Stimulated activated naive CD8-positive, alpha-beta T cell treated with anti-CD3 and anti-CD28 coated beads, Interleukin-15, Interleukin-2, amounts not matched to agents 100 ng/mL and 50 ng/mL, for 24 hours (primary cell): ENCODE measurements at regions not wholly inside any gene's neighbourhood (a gene's known extent, or its start where the extent isn't known, plus 50 kb on each side); places are given as distances from the start of the nearest gene placed in this dataset.

Experiments
- H3K27ac Mint-ChIP-seq: one replicate; pipeline ENCODE4 v1.8.0; 2021; ENCODE audit warnings: mild to moderate bottlenecking, mixed read lengths
- H3K27me3 Mint-ChIP-seq: one replicate; pipeline ENCODE4 v1.8.0; 2021; ENCODE audit warnings: mixed read lengths
- H3K36me3 Mint-ChIP-seq: one replicate; pipeline ENCODE4 v1.8.0; 2021; ENCODE audit warnings: low read depth, mixed read lengths
- H3K4me1 Mint-ChIP-seq: one replicate; pipeline ENCODE4 v1.8.0; 2021; ENCODE audit warnings: low read depth, mixed read lengths
- H3K4me3 Mint-ChIP-seq: one replicate; pipeline ENCODE4 v1.8.0; 2021; ENCODE audit warnings: mild to moderate bottlenecking, mixed read lengths
- H3K9me3 Mint-ChIP-seq: one replicate; pipeline ENCODE4 v1.8.0; 2021; ENCODE audit warnings: mixed read lengths

DNA sequence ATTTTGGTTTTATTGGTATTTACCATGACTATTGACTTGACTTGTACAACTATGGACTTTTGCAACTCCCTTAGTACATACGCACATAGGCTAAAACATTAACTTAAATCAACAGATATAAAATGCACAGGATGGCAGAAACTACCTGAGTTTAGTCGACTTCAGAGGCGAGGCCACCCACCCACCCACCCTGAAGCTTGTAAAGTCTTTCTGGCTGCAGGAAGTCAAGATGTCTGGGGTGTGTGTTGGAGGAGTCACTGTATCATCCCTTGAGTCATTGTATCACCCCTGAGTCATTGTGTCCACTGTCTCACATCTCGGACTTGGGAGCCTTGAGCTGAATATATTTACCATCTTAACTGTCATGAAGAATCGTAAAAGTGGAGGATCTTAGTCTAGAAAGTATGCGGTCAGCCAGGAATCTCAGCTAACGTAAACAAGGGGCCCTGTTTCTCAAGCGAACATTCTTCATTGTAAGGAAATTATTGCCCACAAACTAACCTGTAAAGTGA is 140.0 kb upstream of the ST6GAL2 start:
- H3K36me3 Mint-ChIP-seq = no peaks in the 10 kb centered on the region
- H3K9me3 Mint-ChIP-seq = peaks cover 11% of the 10 kb centered on the region
- no peak overlapping the region for H3K4me3 Mint-ChIP-seq
- H3K27me3 Mint-ChIP-seq = no peaks in the 10 kb centered on the region
- H3K4me1 Mint-ChIP-seq = no peaks in the 10 kb centered on the region
- no peak overlapping the region for H3K27ac Mint-ChIP-seq

DNA sequence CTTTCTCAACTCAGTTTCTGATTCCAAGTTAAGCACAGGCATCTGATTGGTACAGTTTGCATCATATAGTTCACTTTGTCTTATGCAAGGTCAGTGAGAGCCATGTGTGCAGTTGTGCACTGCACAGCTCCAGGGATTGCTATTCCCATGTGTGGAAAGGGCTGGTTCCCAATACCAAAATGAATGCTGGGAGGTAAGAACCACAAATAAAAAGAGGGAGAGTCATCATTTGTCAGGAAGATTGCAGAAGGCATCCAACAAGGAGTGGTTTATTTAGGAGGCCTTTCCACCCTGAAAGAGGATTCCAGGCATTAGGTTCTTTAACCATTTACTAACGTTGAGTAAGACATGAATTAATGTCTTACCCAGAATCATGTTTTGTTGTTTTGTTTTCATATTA is 141.2 kb upstream of the ST6GAL2 start:
- Mint-ChIP-seq H3K27me3 (no peaks in the 10 kb centered on the region), H3K36me3 (no peaks in the 10 kb centered on the region), H3K27ac (no peak overlapping the region), H3K9me3 (peaks cover 11% of the 10 kb centered on the region), H3K4me3 (no peak overlapping the region), H3K4me1 (no peaks in the 10 kb centered on the region)

DNA sequence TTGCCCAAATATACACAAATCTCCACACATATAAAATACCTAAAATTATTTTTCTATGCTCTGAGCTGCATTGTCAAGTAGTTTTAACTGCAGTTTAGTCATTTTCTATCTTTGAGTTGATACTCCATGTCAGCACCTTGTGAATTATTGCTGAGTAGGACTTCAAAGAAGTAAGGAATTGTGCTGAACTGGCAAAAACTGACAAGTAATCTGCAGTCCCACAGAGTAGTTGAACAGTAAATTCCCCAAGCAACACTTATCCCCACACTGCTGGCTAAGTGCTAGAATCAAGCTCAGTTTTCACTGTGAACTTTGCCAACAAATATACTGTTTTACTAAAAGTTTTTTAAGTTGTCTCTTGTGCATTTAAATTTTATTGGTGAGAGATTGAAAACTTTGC is 141.8 kb upstream of the ST6GAL2 start:
- Mint-ChIP-seq H3K36me3 (no peaks in the 10 kb centered on the region), H3K4me3 (no peak overlapping the region)

DNA sequence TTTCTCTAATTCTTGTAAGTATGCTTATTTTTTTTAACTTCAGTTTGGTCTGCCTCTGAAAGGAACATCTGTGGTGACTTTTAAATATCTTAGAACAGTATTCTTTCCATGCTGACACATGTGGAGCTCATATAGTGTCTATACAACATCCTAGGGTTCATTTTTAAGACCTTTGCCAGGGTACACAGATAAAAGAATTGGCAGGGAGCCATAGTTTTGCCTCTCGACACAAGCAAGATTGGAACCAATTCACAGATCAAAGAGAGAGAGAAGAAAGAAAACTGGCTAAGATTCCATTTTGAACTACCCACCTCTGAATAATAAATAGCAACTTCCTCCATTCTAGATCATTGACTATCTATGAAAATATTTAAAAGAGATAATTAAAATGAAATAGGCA is 142.7 kb upstream of the ST6GAL2 start:
- Mint-ChIP-seq H3K9me3 (peaks cover 11% of the 10 kb centered on the region), H3K36me3 (no peaks in the 10 kb centered on the region), H3K27ac (no peak overlapping the region), H3K4me3 (no peak overlapping the region), H3K4me1 (no peaks in the 10 kb centered on the region), H3K27me3 (no peaks in the 10 kb centered on the region)

More for the DNA sequence above, 141.8 kb upstream of the ST6GAL2 start:
- H3K27ac Mint-ChIP-seq = no peak overlapping the region
- H3K4me1 Mint-ChIP-seq = no peaks in the 10 kb centered on the region
- no peaks in the 10 kb centered on the region for H3K27me3 Mint-ChIP-seq
- peaks cover 11% of the 10 kb centered on the region for H3K9me3 Mint-ChIP-seq

GRCh38 chr2:107036293-107036692 is 150.3 kb upstream of the ST6GAL2 start:
- H3K4me3 Mint-ChIP-seq = no peak overlapping the region
- no peaks in the 10 kb centered on the region for H3K36me3 Mint-ChIP-seq
- no peak overlapping the region for H3K27ac Mint-ChIP-seq
- H3K9me3 Mint-ChIP-seq = peaks cover 25% of the 10 kb centered on the region
- H3K4me1 Mint-ChIP-seq = no peaks in the 10 kb centered on the region
- H3K27me3 Mint-ChIP-seq = no peaks in the 10 kb centered on the region

DNA sequence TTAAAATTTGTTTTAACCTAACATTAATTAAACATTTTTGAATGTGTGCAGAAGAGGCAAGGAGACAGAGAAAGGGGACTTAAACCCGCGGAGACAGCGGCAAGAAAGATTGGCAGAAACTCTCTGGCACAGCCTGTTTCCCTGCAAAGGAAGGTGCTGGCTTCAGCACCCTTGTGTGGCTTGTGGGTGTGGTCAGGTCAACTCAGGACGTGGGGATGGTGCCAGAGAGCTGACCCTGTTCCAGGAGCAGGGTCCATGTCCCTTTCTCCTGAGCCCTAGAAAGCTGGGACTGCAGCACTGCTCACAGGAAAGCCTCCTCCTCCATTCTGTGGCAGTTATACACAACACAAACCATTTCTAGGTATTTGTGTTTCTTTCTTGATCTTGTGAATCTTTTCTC is 176.2 kb upstream of the ST6GAL2 start:
- no peak overlapping the region for H3K27ac Mint-ChIP-seq
- no peaks in the 10 kb centered on the region for H3K4me1 Mint-ChIP-seq
- no peak overlapping the region for H3K4me3 Mint-ChIP-seq
- no peaks in the 10 kb centered on the region for H3K36me3 Mint-ChIP-seq
- no peaks in the 10 kb centered on the region for H3K9me3 Mint-ChIP-seq
- no peaks in the 10 kb centered on the region for H3K27me3 Mint-ChIP-seq

- no peaks in the 10 kb centered on the region for H3K27me3 Mint-ChIP-seq
- no peaks in the 10 kb centered on the region for H3K36me3 Mint-ChIP-seq
- no peak overlapping the region for H3K27ac Mint-ChIP-seq
- H3K4me3 Mint-ChIP-seq = no peak overlapping the region
- no peaks in the 10 kb centered on the region for H3K9me3 Mint-ChIP-seq
- H3K4me1 Mint-ChIP-seq = no peaks in the 10 kb centered on the region
These were observed 176.7 kb upstream of the ST6GAL2 start for GRCh38 chr2:107062599-107063220.

- no peaks in the 10 kb centered on the region for H3K27me3 Mint-ChIP-seq
- H3K4me3 Mint-ChIP-seq = no peak overlapping the region
- no peaks in the 10 kb centered on the region for H3K36me3 Mint-ChIP-seq
- H3K27ac Mint-ChIP-seq = no peak overlapping the region
- no peaks in the 10 kb centered on the region for H3K9me3 Mint-ChIP-seq
- no peaks in the 10 kb centered on the region for H3K4me1 Mint-ChIP-seq
These were observed 177.3 kb upstream of the ST6GAL2 start for GRCh38 chr2:107063228-107063627.

GRCh38 chr2:107064750-107065149 is 178.8 kb upstream of the ST6GAL2 start:
- no peaks in the 10 kb centered on the region for H3K36me3 Mint-ChIP-seq
- H3K27ac Mint-ChIP-seq = no peak overlapping the region
- no peak overlapping the region for H3K4me3 Mint-ChIP-seq
- no peaks in the 10 kb centered on the region for H3K4me1 Mint-ChIP-seq
- no peaks in the 10 kb centered on the region for H3K27me3 Mint-ChIP-seq
- H3K9me3 Mint-ChIP-seq = no peaks in the 10 kb centered on the region

- H3K9me3 Mint-ChIP-seq = no peaks in the 10 kb centered on the region
- H3K27me3 Mint-ChIP-seq = no peaks in the 10 kb centered on the region
- no peak overlapping the region for H3K4me3 Mint-ChIP-seq
- H3K27ac Mint-ChIP-seq = no peak overlapping the region
- no peaks in the 10 kb centered on the region for H3K36me3 Mint-ChIP-seq
- no peaks in the 10 kb centered on the region for H3K4me1 Mint-ChIP-seq
These were observed 182.3 kb upstream of the ST6GAL2 start for GRCh38 chr2:107068069-107068916.

GRCh38 chr2:107069890-107070289 is 183.9 kb upstream of the ST6GAL2 start:
- Mint-ChIP-seq H3K4me3 (no peak overlapping the region), H3K9me3 (no peaks in the 10 kb centered on the region), H3K4me1 (no peaks in the 10 kb centered on the region), H3K27ac (no peak overlapping the region), H3K27me3 (no peaks in the 10 kb centered on the region), H3K36me3 (no peaks in the 10 kb centered on the region)

DNA sequence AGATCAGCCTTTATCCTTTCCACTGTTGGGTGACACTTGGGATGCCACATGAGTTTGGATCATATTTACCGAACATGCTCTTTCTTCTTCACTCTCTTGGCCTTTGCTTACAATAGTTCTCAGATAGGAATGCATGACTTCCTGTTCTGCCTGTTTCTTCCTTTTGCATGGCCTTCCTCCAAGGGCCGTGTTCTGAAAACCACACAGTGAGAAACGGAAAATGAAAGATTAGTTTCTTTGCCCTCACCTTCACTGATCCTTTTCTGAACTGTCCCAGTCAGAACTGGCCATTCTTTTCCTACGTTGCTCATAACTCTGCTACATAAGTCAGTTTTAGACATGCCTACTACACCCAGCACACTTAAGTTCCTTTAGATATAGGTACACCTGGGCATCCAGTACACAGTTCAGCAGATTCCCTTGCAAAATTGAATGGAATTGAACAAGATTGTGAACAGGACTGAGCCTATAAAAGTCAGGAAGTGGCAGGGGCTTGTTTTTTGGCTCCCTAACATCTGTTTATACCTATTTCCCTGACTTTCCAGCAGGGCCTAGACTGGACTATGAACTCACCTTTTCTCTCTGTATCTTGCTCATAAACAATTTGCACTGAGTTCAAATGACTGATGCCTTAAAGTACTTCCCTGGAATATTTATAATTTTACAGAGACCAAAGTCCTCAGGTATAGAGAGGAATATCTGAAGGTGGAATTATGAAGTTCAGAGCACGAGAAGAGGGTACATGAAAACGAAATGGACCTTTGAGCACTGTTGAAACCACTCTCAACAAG is 186.4 kb upstream of the ST6GAL2 start:
- no peak overlapping the region for H3K27ac Mint-ChIP-seq
- H3K4me3 Mint-ChIP-seq = no peak overlapping the region
- no peaks in the 10 kb centered on the region for H3K4me1 Mint-ChIP-seq
- H3K9me3 Mint-ChIP-seq = peaks cover 3% of the 10 kb centered on the region
- H3K36me3 Mint-ChIP-seq = no peaks in the 10 kb centered on the region
- no peaks in the 10 kb centered on the region for H3K27me3 Mint-ChIP-seq

DNA sequence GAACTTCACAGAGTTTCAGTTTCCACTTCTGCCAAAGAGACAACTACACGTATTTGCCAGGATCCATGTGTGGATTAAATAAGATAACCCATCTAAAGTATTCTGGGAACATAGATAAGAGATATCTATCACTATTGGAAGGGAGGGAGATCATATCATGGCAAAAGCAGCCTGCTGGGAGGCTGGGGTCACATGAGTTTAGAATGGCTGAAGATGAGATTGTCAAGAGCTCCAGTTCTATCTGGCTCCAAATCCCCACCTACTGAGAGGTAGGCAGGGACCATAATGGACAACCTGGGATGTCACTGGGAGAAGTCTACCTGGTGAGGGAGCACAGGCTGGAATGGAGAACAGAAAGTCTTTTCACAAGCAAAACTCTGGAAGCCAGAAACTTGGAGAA is 192.6 kb upstream of the ST6GAL2 start:
- Mint-ChIP-seq H3K4me1 (no peaks in the 10 kb centered on the region), H3K27me3 (no peaks in the 10 kb centered on the region), H3K27ac (no peak overlapping the region), H3K4me3 (no peak overlapping the region), H3K9me3 (peaks cover 7% of the 10 kb centered on the region), H3K36me3 (no peaks in the 10 kb centered on the region)

GRCh38 chr2:107086497-107086896 is 200.5 kb upstream of the ST6GAL2 start:
- Mint-ChIP-seq H3K27me3 (no peaks in the 10 kb centered on the region), H3K4me3 (no peak overlapping the region), H3K9me3 (no peaks in the 10 kb centered on the region), H3K4me1 (no peaks in the 10 kb centered on the region), H3K27ac (no peak overlapping the region), H3K36me3 (no peaks in the 10 kb centered on the region)

DNA sequence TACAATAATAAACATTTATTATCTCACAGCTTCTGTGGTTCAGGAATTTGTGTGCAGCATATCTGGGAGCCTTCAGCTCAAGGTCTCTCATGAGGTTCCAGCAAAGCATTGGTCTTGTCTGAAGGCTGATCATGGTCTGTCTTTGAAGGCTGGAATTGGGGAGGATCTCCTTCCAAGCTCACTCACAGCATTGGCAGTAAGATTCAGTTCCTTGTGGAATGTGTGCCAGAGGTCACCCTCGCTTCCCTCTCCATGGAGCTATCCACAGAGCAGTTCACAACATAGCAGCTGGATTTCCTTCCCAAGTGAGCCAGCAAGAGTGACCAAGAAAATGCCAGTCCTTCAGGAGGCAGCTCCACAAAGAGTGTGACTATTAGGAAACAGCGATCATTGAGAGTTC is 202.2 kb upstream of the ST6GAL2 start:
- Mint-ChIP-seq H3K4me1 (no peaks in the 10 kb centered on the region), H3K9me3 (no peaks in the 10 kb centered on the region), H3K27ac (no peak overlapping the region), H3K36me3 (no peaks in the 10 kb centered on the region), H3K27me3 (no peaks in the 10 kb centered on the region), H3K4me3 (no peak overlapping the region)
